ENCODE measurements at regions not wholly inside any gene's neighbourhood (a gene's known extent, or its start where the extent isn't known, plus 50 kb on each side); places are given as distances from the start of the nearest gene placed in this dataset.

DNA sequence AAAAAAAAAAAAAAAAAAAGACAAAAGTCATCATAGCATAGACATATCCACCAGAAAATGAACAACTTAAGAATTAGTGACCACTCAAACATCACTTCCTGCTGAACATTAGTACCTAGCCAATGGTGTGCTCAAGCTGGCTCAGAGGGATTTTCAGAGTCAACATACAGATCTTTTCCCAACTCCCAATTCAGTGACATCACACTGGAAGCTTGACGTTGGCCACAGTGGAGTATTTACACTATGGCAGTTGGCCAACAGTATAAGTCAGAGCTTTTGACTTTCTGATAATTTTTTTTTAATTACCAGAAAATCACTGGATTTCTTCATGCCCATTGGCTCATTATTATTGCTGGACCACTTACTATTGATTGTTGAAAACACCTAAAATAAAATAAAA lies 383.5 kb downstream of the ARHGEF28 start:
- no peak for TF ChIP-seq EGR1 (IDR thresholded peaks at IDR 0.05; ENCODE audit: low read depth)
- H2AFZ ChIP-seq (ENCODE audit: low read depth, low read length, poor library complexity, severe bottlenecking), result no peak overlapping the region
- no peaks in the 10 kb centered on the region for H3K9me2 ChIP-seq (ENCODE audit: insufficient read depth)
- no peaks in the 10 kb centered on the region for H3K36me3 ChIP-seq (ENCODE audit: control insufficient read depth in 1 of 2, insufficient read depth in 2 of 2, low read length in 2 of 2)
- H3K27me3 ChIP-seq (ENCODE audit: insufficient read depth, low read length), result no peaks in the 10 kb centered on the region
- no peak overlapping the region for H3K4me2 ChIP-seq (ENCODE audit: low read length)
- no peaks in the 10 kb centered on the region for H3K9me3 ChIP-seq (ENCODE audit: control insufficient read depth in 1 of 2, insufficient read depth in 1 of 2, low read depth in 1 of 2, low read length in 2 of 2)
- DNase-seq (ENCODE audit: low read depth, low spot score) (no peak), ATAC-seq (no peak)
- no TSS peak for BruUV-seq (replicated peaks)
- H3K4me3 ChIP-seq (replicated peaks in 1 of 2; ENCODE audit: low read depth in 1 of 2, low read length in 2 of 2), result no peak overlapping the region
- H3K79me2 ChIP-seq (ENCODE audit: insufficient read depth, low read length), result no peaks in the 10 kb centered on the region
- ChIA-PET CTCF (no interaction called here), RAD21 (ENCODE audit: low non-redundant PET in 1 of 2, low total read pairs in 2 of 2, uncharacterized antibody in 2 of 2, unreplicated experiment in 2 of 2) (no interaction called here), POLR2A (interaction anchor here (0.6 kb wide), 1 partner anchor 91 kb away, joined by 3 read pairs; no protein-coding TSS in a partner anchor)
- H3K27ac ChIP-seq (ENCODE audit: low read depth, low read length), result no peak overlapping the region
- intact Hi-C loops (cut with micrococcal nuclease), result no loop called here
- H4K20me1 ChIP-seq (ENCODE audit: insufficient read depth), result no peaks in the 10 kb centered on the region
- H3K4me1 ChIP-seq (ENCODE audit: control insufficient read depth in 1 of 2, insufficient read depth in 2 of 2, low read length in 2 of 2), result no peaks in the 10 kb centered on the region
- H3K9ac ChIP-seq (ENCODE audit: low read length), result no peak overlapping the region

DNA sequence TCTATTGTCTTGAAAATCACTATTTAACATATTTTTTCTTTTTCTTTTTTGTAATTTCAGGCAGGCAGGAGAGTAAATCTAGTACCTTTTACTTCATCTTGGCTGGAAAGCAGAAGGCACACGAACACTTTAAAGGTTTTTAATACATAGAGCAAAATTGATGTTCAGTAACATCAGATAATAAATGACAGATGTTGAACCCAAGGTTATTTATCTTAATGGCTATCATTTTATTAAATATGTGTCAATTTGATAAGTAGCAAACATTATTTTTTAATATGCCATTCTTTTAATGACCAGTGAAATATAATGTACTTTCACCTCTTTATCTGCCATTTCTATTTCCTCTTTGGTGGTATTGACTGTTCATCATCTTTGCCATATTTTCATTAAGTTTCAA lies 381.2 kb downstream of the ARHGEF28 start:
- RAD21 ChIA-PET (ENCODE audit: low non-redundant PET in 1 of 2, low total read pairs in 2 of 2, uncharacterized antibody in 2 of 2, unreplicated experiment in 2 of 2), result no interaction called here
- DNase-seq (ENCODE audit: low read depth, low spot score) (no peak), ATAC-seq (no peak)
- Histone ChIP-seq H3K4me1 (ENCODE audit: control insufficient read depth in 1 of 2, insufficient read depth in 2 of 2, low read length in 2 of 2) (no peaks in the 10 kb centered on the region), H2AFZ (ENCODE audit: low read depth, low read length, poor library complexity, severe bottlenecking) (no peak overlapping the region), H3K27ac (ENCODE audit: low read depth, low read length) (no peak overlapping the region), H3K27me3 (ENCODE audit: insufficient read depth, low read length) (no peaks in the 10 kb centered on the region), H3K4me3 (replicated peaks in 1 of 2; ENCODE audit: low read depth in 1 of 2, low read length in 2 of 2) (no peak overlapping the region), H3K9me3 (ENCODE audit: control insufficient read depth in 1 of 2, insufficient read depth in 1 of 2, low read depth in 1 of 2, low read length in 2 of 2) (no peaks in the 10 kb centered on the region), H4K20me1 (ENCODE audit: insufficient read depth) (no peaks in the 10 kb centered on the region), H3K9me2 (ENCODE audit: insufficient read depth) (no peaks in the 10 kb centered on the region), H3K36me3 (ENCODE audit: control insufficient read depth in 1 of 2, insufficient read depth in 2 of 2, low read length in 2 of 2) (no peaks in the 10 kb centered on the region), H3K9ac (ENCODE audit: low read length) (no peak overlapping the region), H3K4me2 (ENCODE audit: low read length) (no peak overlapping the region), H3K79me2 (ENCODE audit: insufficient read depth, low read length) (no peaks in the 10 kb centered on the region)
- POLR2A ChIA-PET, result no interaction called here
- CTCF ChIA-PET, result no interaction called here
- no TSS peak for BruUV-seq (replicated peaks)
- intact Hi-C loops (cut with micrococcal nuclease), result no loop called here
- TF ChIP-seq POLR2AphosphoS5 (IDR thresholded peaks at IDR 0.05; ENCODE audit: low read depth, low read length) (no peak), TCF7L2 (IDR thresholded peaks at IDR 0.05; ENCODE audit: borderline replicate concordance, extremely low read depth, insufficient read depth, insufficient read length) (no peak), EZH2phosphoT487 (IDR thresholded peaks at IDR 0.05; ENCODE audit: borderline replicate concordance) (no peak), ATF3 (IDR thresholded peaks at IDR 0.05) (no peak), RAD21 (IDR thresholded peaks at IDR 0.05; ENCODE audit: low read depth) (no peak), SRF (IDR thresholded peaks at IDR 0.05; ENCODE audit: low read depth) (no peak), EZH2 (IDR thresholded peaks at IDR 0.05) (no peak), SP1 (IDR thresholded peaks at IDR 0.05; ENCODE audit: low read depth) (no peak), FOSL1 (IDR thresholded peaks at IDR 0.05; ENCODE audit: low read depth) (no peak), MAX (IDR thresholded peaks at IDR 0.05) (no peak), CBX3 (IDR thresholded peaks at IDR 0.05; ENCODE audit: low read depth) (no peak), ELF1 (IDR thresholded peaks at IDR 0.05; ENCODE audit: borderline replicate concordance, low read depth) (no peak), ZFX (IDR thresholded peaks at IDR 0.05) (no peak), CEBPB (IDR thresholded peaks at IDR 0.05; ENCODE audit: low read depth) (no peak), EGR1 (IDR thresholded peaks at IDR 0.05; ENCODE audit: low read depth) (no peak)
- TF ChIP-seq, protein P1, sequence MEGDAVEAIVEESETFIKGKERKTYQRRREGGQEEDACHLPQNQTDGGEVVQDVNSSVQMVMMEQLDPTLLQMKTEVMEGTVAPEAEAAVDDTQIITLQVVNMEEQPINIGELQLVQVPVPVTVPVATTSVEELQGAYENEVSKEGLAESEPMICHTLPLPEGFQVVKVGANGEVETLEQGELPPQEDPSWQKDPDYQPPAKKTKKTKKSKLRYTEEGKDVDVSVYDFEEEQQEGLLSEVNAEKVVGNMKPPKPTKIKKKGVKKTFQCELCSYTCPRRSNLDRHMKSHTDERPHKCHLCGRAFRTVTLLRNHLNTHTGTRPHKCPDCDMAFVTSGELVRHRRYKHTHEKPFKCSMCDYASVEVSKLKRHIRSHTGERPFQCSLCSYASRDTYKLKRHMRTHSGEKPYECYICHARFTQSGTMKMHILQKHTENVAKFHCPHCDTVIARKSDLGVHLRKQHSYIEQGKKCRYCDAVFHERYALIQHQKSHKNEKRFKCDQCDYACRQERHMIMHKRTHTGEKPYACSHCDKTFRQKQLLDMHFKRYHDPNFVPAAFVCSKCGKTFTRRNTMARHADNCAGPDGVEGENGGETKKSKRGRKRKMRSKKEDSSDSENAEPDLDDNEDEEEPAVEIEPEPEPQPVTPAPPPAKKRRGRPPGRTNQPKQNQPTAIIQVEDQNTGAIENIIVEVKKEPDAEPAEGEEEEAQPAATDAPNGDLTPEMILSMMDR (IDR thresholded peaks at IDR 0.05 in 2 of 3, conservative IDR thresholded peaks at IDR 0.05 in 1 of 3; ENCODE audit: borderline replicate concordance in 1 of 3, insufficient read depth in 1 of 3, low read depth in 2 of 3, low read length in 2 of 3), result no peak
- TF ChIP-seq, protein P2, sequence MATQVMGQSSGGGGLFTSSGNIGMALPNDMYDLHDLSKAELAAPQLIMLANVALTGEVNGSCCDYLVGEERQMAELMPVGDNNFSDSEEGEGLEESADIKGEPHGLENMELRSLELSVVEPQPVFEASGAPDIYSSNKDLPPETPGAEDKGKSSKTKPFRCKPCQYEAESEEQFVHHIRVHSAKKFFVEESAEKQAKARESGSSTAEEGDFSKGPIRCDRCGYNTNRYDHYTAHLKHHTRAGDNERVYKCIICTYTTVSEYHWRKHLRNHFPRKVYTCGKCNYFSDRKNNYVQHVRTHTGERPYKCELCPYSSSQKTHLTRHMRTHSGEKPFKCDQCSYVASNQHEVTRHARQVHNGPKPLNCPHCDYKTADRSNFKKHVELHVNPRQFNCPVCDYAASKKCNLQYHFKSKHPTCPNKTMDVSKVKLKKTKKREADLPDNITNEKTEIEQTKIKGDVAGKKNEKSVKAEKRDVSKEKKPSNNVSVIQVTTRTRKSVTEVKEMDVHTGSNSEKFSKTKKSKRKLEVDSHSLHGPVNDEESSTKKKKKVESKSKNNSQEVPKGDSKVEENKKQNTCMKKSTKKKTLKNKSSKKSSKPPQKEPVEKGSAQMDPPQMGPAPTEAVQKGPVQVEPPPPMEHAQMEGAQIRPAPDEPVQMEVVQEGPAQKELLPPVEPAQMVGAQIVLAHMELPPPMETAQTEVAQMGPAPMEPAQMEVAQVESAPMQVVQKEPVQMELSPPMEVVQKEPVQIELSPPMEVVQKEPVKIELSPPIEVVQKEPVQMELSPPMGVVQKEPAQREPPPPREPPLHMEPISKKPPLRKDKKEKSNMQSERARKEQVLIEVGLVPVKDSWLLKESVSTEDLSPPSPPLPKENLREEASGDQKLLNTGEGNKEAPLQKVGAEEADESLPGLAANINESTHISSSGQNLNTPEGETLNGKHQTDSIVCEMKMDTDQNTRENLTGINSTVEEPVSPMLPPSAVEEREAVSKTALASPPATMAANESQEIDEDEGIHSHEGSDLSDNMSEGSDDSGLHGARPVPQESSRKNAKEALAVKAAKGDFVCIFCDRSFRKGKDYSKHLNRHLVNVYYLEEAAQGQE (IDR thresholded peaks at IDR 0.05; ENCODE audit: low read depth), result no peak
